H1 (cell line): ENCODE measurements at regions not wholly inside any gene's neighbourhood (a gene's known extent, or its start where the extent isn't known, plus 50 kb on each side); places are given as distances from the start of the nearest gene placed in this dataset.

Source experiments
- CTCF ChIA-PET: fragments of 300-600 bp; sonication (Branson Sonifier 250); formaldehyde crosslinking; loops from one replicate; lab custom pipeline; 2021; ENCODE audit not compliant: partially characterized antibody; lab: Charles Lee
- POLR2A ChIA-PET: fragments of 300-600 bp; sonication (Branson Sonifier 250); formaldehyde crosslinking; loops from one replicate; lab custom pipeline; 2021; ENCODE audit warnings: inconsistent platforms; ENCODE audit not compliant: partially characterized antibody; lab: Charles Lee
- DNase-seq, 2 experiments: peaks; one replicate each; pipeline versions ENCODE4 v3.0.0 to v3.0.0-alpha.2; 2010 to 2022; ENCODE audit warnings: low spot score in 2 of 2, low read depth in 1 of 2, mixed read lengths in 1 of 2
- FAIRE-seq: peaks from 2 replicates; lab custom pipeline; 2011; peaks lifted over from hg19 to GRCh38; lab: Jason Lieb, UNC
- H2AFZ ChIP-seq: 2 replicates; pipeline ENCODE4 v1.8.1; 2012; ENCODE audit warnings: low read length, inconsistent platforms
- H2AK5ac ChIP-seq: 2 replicates; pipeline ENCODE4 v1.6.1; 2013; ENCODE audit warnings: low read depth, low read length
- H2BK120ac ChIP-seq: replicated peaks from 2 replicates; pipeline ENCODE3; 2013; ENCODE audit warnings: low read depth, low read length, inconsistent platforms
- H2BK12ac ChIP-seq: 2 replicates; pipeline ENCODE4 v1.6.1; 2013; ENCODE audit warnings: low read depth, low read length
- H2BK15ac ChIP-seq: 2 replicates; pipeline ENCODE4 v1.6.1; 2013; ENCODE audit warnings: low read length
- H2BK20ac ChIP-seq: 2 replicates; pipeline ENCODE4 v1.6.1; 2013; ENCODE audit warnings: low read length
- H2BK5ac ChIP-seq: 2 replicates; pipeline ENCODE4 v1.6.1; 2013; ENCODE audit warnings: low read depth, low read length
- H3K14ac ChIP-seq: 2 replicates; pipeline ENCODE4 v1.6.1; 2013; ENCODE audit warnings: inconsistent platforms; ENCODE audit not compliant: insufficient read length
- H3K18ac ChIP-seq: 2 replicates; pipeline ENCODE4 v1.6.1; 2013; ENCODE audit warnings: low read length; ENCODE audit errors: extremely low read depth
- H3K23ac ChIP-seq: 2 replicates; pipeline ENCODE4 v1.6.1; 2013; ENCODE audit warnings: inconsistent platforms; ENCODE audit not compliant: insufficient read length
- H3K23me2 ChIP-seq: 2 replicates; pipeline ENCODE4 v1.6.1; 2013; ENCODE audit warnings: low read depth, low read length
- H3K27ac ChIP-seq: 2 replicates; pipeline ENCODE4 v1.6.1; 2011; ENCODE audit warnings: low read depth, low read length, inconsistent platforms
- H3K27me3 ChIP-seq, 4 experiments: replicated peaks in 1 of 4; 1 replicate in 1 of 4; 2 replicates in 3 of 4; pipeline versions ENCODE4 v1.6.1 to v1.8.1; 2011 to 2013; ENCODE audit warnings: low read length in 3 of 4, mild to moderate bottlenecking in 3 of 4, inconsistent platforms in 2 of 4, mixed read lengths in 2 of 4, moderate library complexity in 1 of 4; ENCODE audit not compliant: control insufficient read depth in 3 of 4, insufficient read depth in 3 of 4; ENCODE audit errors: extremely low read depth in 1 of 4
- H3K36me3 ChIP-seq, 4 experiments: 2 replicates each; pipeline versions ENCODE4 v1.6.1 to v1.8.1; 2011 to 2013; ENCODE audit warnings: mild to moderate bottlenecking in 4 of 4, low read length in 3 of 4, moderate library complexity in 2 of 4, control low read depth in 1 of 4, inconsistent platforms in 1 of 4; ENCODE audit not compliant: insufficient read depth in 4 of 4, control insufficient read depth in 2 of 4
- H3K4ac ChIP-seq: replicated peaks from 2 replicates; pipeline ENCODE3; 2013; ENCODE audit warnings: low read length, low read depth, mixed read lengths, inconsistent platforms; ENCODE audit not compliant: insufficient read length
- H3K4me1 ChIP-seq, 4 experiments: replicated peaks in 1 of 4; 1 replicate in 1 of 4; 2 replicates in 3 of 4; pipeline versions ENCODE4 v1.6.1 to v1.8.1; 2011 to 2013; ENCODE audit warnings: low read length in 3 of 4, inconsistent platforms in 2 of 4, mixed read lengths in 1 of 4; ENCODE audit not compliant: insufficient read depth in 4 of 4, control insufficient read depth in 3 of 4
- H3K4me2 ChIP-seq, 2 experiments: 2 replicates each; pipeline versions ENCODE4 v1.6.1 to v1.8.1; 2011 to 2013; ENCODE audit warnings: low read depth in 2 of 2, low read length in 2 of 2, control low read depth in 1 of 2, inconsistent platforms in 1 of 2, mild to moderate bottlenecking in 1 of 2; ENCODE audit not compliant: insufficient read depth in 1 of 2
- H3K4me3 ChIP-seq, 4 experiments: fragments of 200-600, 300-600 bp in 1 of 4; sonication (generic), shearing (Covaris generic), sonication (Bioruptor Twin) in 1 of 4; 2 replicates each; pipeline versions ENCODE4 v1.5.1 to v1.8.1; 2011 to 2016; ENCODE audit warnings: low read length in 4 of 4, low read depth in 3 of 4, control low read depth in 2 of 4, inconsistent platforms in 2 of 4, mild to moderate bottlenecking in 2 of 4, mixed read lengths in 1 of 4, moderate library complexity in 1 of 4; ENCODE audit not compliant: insufficient read depth in 2 of 4; ENCODE audit errors: extremely low read depth in 1 of 4
- H3K56ac ChIP-seq: replicated peaks from 2 replicates; pipeline ENCODE3; 2013; ENCODE audit warnings: low read depth, mild to moderate bottlenecking, mixed read lengths, low read length, inconsistent platforms; ENCODE audit not compliant: insufficient read length
- H3K79me1 ChIP-seq: 2 replicates; pipeline ENCODE4 v1.6.1; 2013; ENCODE audit warnings: low read depth, low read length, control low read depth
- H3K79me2 ChIP-seq, 2 experiments: 2 replicates each; pipeline versions ENCODE4 v1.6.1 to v1.8.1; 2012 to 2013; ENCODE audit warnings: low read length in 2 of 2, mild to moderate bottlenecking in 2 of 2, inconsistent platforms in 1 of 2; ENCODE audit not compliant: insufficient read depth in 2 of 2, control insufficient read depth in 1 of 2
- H3K9ac ChIP-seq, 4 experiments: replicated peaks in 1 of 4; 1 replicate in 1 of 4; 2 replicates in 3 of 4; pipeline versions ENCODE4 v1.6.1 to v1.8.1; 2011 to 2013; ENCODE audit warnings: low read depth in 3 of 4, low read length in 3 of 4, control low read depth in 2 of 4, mild to moderate bottlenecking in 2 of 4, moderate library complexity in 2 of 4, inconsistent platforms in 1 of 4; ENCODE audit errors: extremely low read depth in 1 of 4
- H3K9me3 ChIP-seq, 2 experiments: 2 replicates each; pipeline versions ENCODE4 v1.6.1 to v1.8.1; 2012 to 2013; ENCODE audit warnings: mild to moderate bottlenecking in 2 of 2, moderate library complexity in 2 of 2, control low read depth in 1 of 2, inconsistent platforms in 1 of 2, low read depth in 1 of 2, low read length in 1 of 2, mixed read lengths in 1 of 2; ENCODE audit not compliant: insufficient read depth in 2 of 2
- H4K20me1 ChIP-seq, 2 experiments: replicated peaks in 1 of 2; 2 replicates each; pipeline versions ENCODE3 to v1.8.1; 2011 to 2013; ENCODE audit warnings: inconsistent platforms in 2 of 2, low read length in 2 of 2, mild to moderate bottlenecking in 1 of 2; ENCODE audit not compliant: insufficient read depth in 2 of 2, control insufficient read depth in 1 of 2
- H4K5ac ChIP-seq: 2 replicates; pipeline ENCODE4 v1.6.1; 2013; ENCODE audit warnings: low read length, low read depth, mixed read lengths, inconsistent platforms; ENCODE audit not compliant: insufficient read length
- H4K8ac ChIP-seq: 2 replicates; pipeline ENCODE4 v1.8.0; 2013; ENCODE audit warnings: mild to moderate bottlenecking, moderate library complexity, low read length, inconsistent platforms; ENCODE audit not compliant: insufficient read depth; ENCODE audit errors: extremely low read depth
- H4K91ac ChIP-seq: replicated peaks from 2 replicates; pipeline ENCODE3; 2013; ENCODE audit warnings: low read length, mixed read lengths, inconsistent platforms; ENCODE audit not compliant: insufficient read length
- BCL11A ChIP-seq, 2 experiments: IDR thresholded peaks; one replicate each; pipeline ENCODE4 v1.6.1; 2011; ENCODE audit warnings: low read depth in 2 of 2, low read length in 2 of 2, mild to moderate bottlenecking in 2 of 2
- BRCA1 ChIP-seq: IDR thresholded peaks from 2 replicates; pipeline ENCODE4 v1.6.1; 2012; ENCODE audit warnings: low read depth, low read length, improper control_type of control experiment
- CBX5 ChIP-seq: fragments of 300-800, 300-1000 bp; sonication (generic); IDR thresholded peaks from 2 replicates; pipeline ENCODE4 v1.7.1; 2016; ENCODE audit warnings: antibody characterized with exemption, low read length, low read depth
- CBX8 ChIP-seq: fragments of 300-800, 300-1000 bp; sonication (generic); IDR thresholded peaks from 2 replicates; pipeline ENCODE4 v1.7.1; 2016; ENCODE audit warnings: low read depth, low read length, borderline replicate concordance
- CHD1 ChIP-seq: IDR thresholded peaks from 2 replicates; pipeline ENCODE4 v1.6.1; 2012; ENCODE audit warnings: low read depth, low read length, improper control_type of control experiment
- GABPA ChIP-seq: IDR thresholded peaks from 2 replicates; pipeline ENCODE4 v1.6.1; 2011; ENCODE audit warnings: mild to moderate bottlenecking, low read length, moderate library complexity, borderline replicate concordance; ENCODE audit not compliant: insufficient read depth
- JUN ChIP-seq: IDR thresholded peaks from 2 replicates; pipeline ENCODE4 v1.6.1; 2011; ENCODE audit warnings: low read depth, mild to moderate bottlenecking, improper control_type of control experiment, low read length
- JUND ChIP-seq: IDR thresholded peaks from 2 replicates; pipeline ENCODE4 v1.6.1; 2011; ENCODE audit warnings: mild to moderate bottlenecking, improper control_type of control experiment, low read length
- MAFK ChIP-seq: IDR thresholded peaks from 2 replicates; pipeline ENCODE4 v1.6.1; 2012; ENCODE audit warnings: low read depth, mild to moderate bottlenecking, improper control_type of control experiment, low read length
- POU5F1 ChIP-seq: IDR thresholded peaks from 2 replicates; pipeline ENCODE4 v1.6.1; 2011; ENCODE audit warnings: low read depth, mild to moderate bottlenecking, low read length, moderate library complexity
- RFX5 ChIP-seq: IDR thresholded peaks from 2 replicates; pipeline ENCODE4 v1.6.1; 2011; ENCODE audit warnings: low read depth, low read length, improper control_type of control experiment, borderline replicate concordance
- RXRA ChIP-seq: IDR thresholded peaks from 2 replicates; pipeline ENCODE4 v1.6.1; 2011; ENCODE audit warnings: low read depth, mild to moderate bottlenecking, low read length, moderate library complexity; ENCODE audit not compliant: insufficient read depth
- SIN3A ChIP-seq, 2 experiments: IDR thresholded peaks in 1 of 2; conservative IDR thresholded peaks in 1 of 2; 2 replicates each; pipeline ENCODE4 v1.6.1; 2011 to 2012; ENCODE audit warnings: low read length in 2 of 2, improper control_type of control experiment in 1 of 2, low read depth in 1 of 2, mild to moderate bottlenecking in 1 of 2
- SUZ12 ChIP-seq: fragments of 200-600 bp; sonication (generic); IDR thresholded peaks from 2 replicates; pipeline ENCODE4 v1.6.1; 2012; ENCODE audit warnings: mild to moderate bottlenecking, inconsistent platforms, low read length, moderate library complexity, mixed read lengths
- TEAD4 ChIP-seq: IDR thresholded peaks from 2 replicates; pipeline ENCODE4 v1.6.1; 2012; ENCODE audit warnings: low read depth, low read length, inconsistent platforms, mixed read lengths
- ZNF274 ChIP-seq: IDR thresholded peaks from 2 replicates; pipeline ENCODE4 v1.7.0; 2012; ENCODE audit warnings: low read length, borderline replicate concordance; ENCODE audit errors: extremely low read depth
- WGBS, 2 experiments: shearing (Covaris generic) in 1 of 2; methylation state at CpG; one replicate each; pipeline versions ENCODE4 v1.1.6 to v1.1.7; 2013 to 2015; ENCODE audit warnings: low lambda C conversion rate in 2 of 2, mixed read lengths in 2 of 2, inconsistent platforms in 1 of 2, low coverage in 1 of 2, missing lambda C conversion rate in 1 of 2; ENCODE audit not compliant: insufficient replicate concordance in 2 of 2, insufficient coverage in 1 of 2, insufficient read length in 1 of 2; ENCODE audit errors: extremely low coverage in 1 of 2, missing lambda C conversion rate in 1 of 2; 5-methylcytosine and 5-hydroxymethylcytosine counted together

DNA sequence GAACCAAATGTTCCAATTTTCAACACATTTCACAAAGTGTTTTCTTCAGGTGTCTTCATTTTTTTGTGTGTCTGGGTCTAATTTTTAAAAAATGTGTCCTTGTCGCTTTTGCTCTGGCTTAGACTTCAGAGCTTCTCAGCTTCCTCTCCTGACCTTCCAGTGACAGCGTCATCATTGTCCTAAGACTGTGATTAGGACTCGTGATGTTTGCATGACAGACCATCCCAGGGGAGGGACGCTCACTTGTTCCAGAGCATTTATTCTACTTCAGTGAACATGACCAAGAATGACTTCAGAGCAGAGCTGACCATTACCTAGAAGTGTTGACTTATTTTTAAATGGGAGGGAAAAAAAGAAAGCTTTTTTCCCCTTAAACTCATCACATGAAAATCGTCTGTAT is 591.9 kb downstream of the IRS1 start:
- Histone ChIP-seq H2BK12ac (no peak overlapping the region), H2AK5ac (no peak overlapping the region), H3K9ac (no peak overlapping the region), H3K18ac (no peak overlapping the region), H3K4ac (no peak overlapping the region), H2BK15ac (no peak overlapping the region), H3K79me2 (no peaks in the 10 kb centered on the region), H3K79me1 (no peaks in the 10 kb centered on the region), H3K4me1 (no peaks in the 10 kb centered on the region), H2BK5ac (no peak overlapping the region), H3K23me2 (no peaks in the 10 kb centered on the region; the same call in 1 of the 2 replicates), H2AFZ (no peak overlapping the region), H2BK20ac (no peak overlapping the region), H2BK120ac (no peak overlapping the region), H3K14ac (no peak overlapping the region), H4K91ac (no peak overlapping the region), H3K36me3 (no peaks in the 10 kb centered on the region), H3K4me3 (no peak overlapping the region), H4K5ac (no peak overlapping the region), H4K8ac (no peak overlapping the region), H3K23ac (no peak overlapping the region), H3K27ac (no peak overlapping the region), H3K56ac (no peak overlapping the region), H3K9me3 (no peaks in the 10 kb centered on the region), H3K4me2 (no peak overlapping the region), H4K20me1 (no peaks in the 10 kb centered on the region), H3K27me3 (no peaks in the 10 kb centered on the region)
- WGBS, 2 experiments, result 93% methylated on average over 5 of the region's 5 CpGs; no CpG with 5 or more reads in 1 of the 2 experiments
- ChIA-PET POLR2A (no interaction called here), CTCF (interaction anchor here (1.0 kb wide), 2 partner anchors 444 to 542 kb away, joined by 3 read pairs; no protein-coding TSS in a partner anchor)
- TF ChIP-seq ZNF274 (no peak), TEAD4 (no peak), JUND (no peak), GABPA (no peak), SUZ12 (no peak), BCL11A (IDR thresholded peaks at IDR 0.05; ENCODE audit: low read depth in 2 of 2, low read length in 2 of 2) (no peak), POU5F1 (no peak), SIN3A (conservative IDR thresholded peaks at IDR 0.05 in 1 of 2, IDR thresholded peaks at IDR 0.05 in 1 of 2; ENCODE audit: low read depth in 1 of 2, low read length in 2 of 2) (no peak), CBX5 (no peak), BRCA1 (no peak), JUN (no peak), RXRA (no peak), CHD1 (no peak), CBX8 (no peak), MAFK (no peak), RFX5 (no peak)
- no peak for DNase-seq
- FAIRE-seq, result no peak
